H7 (cell line): ENCODE measurements at regions not wholly inside any gene's neighbourhood (a gene's known extent, or its start where the extent isn't known, plus 50 kb on each side); places are given as distances from the start of the nearest gene placed in this dataset.

Experiments used
- DNase-seq: peaks from one replicate; pipeline ENCODE4 v3.0.0; 2012
- H3K27me3 ChIP-seq: 2 replicates; pipeline ENCODE4 v1.6.0; 2011; ENCODE audit warnings: mild to moderate bottlenecking, low read length; ENCODE audit not compliant: control insufficient read depth, insufficient read depth
- H3K36me3 ChIP-seq: replicated peaks from 2 replicates; pipeline ENCODE4 v1.5.1; 2011; ENCODE audit warnings: low read length; ENCODE audit not compliant: control insufficient read depth, insufficient read depth
- H3K4me3 ChIP-seq: 2 replicates; pipeline ENCODE4 v1.5.1; 2011; ENCODE audit warnings: low read depth, mild to moderate bottlenecking, control low read depth, low read length, moderate library complexity; ENCODE audit not compliant: insufficient read depth

DNA sequence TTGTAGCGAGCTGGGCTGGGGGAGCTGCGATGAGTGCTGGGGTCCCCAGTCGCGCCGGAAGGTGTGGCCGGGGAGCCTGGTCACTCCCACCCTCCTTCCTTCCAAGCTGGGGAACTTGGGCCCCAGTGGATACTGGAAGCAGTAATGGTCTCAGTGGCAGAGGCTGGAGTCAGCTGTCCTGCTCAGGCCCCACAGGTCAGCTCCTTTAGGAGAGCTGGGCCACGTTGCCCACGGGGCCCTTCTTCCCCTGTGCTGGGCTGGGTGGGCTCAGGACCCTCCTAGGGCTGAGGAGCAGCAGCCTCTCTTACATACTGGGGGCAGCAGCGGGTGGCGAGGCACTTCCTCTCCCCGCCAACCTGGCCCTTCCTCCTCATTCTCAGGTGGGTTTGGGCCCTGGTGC is 200.6 kb upstream of the MKI67 start:
- Histone ChIP-seq H3K27me3 (no peaks in the 10 kb centered on the region), H3K36me3 (no peaks in the 10 kb centered on the region), H3K4me3 (no peak overlapping the region)
- no peak for DNase-seq

GRCh38 chr10:128336401-128336800 is 210.2 kb upstream of the MKI67 start:
- no peaks in the 10 kb centered on the region for H3K36me3 ChIP-seq
- no peaks in the 10 kb centered on the region for H3K27me3 ChIP-seq
- DNase-seq: no peak
- no peak overlapping the region for H3K4me3 ChIP-seq

- DNase-seq: no peak
- Histone ChIP-seq H3K27me3 (no peaks in the 10 kb centered on the region), H3K4me3 (no peak overlapping the region)
Observed at GRCh38 chr10:128337860-128338378, 211.7 kb upstream of the MKI67 start.

GRCh38 chr10:128338951-128339350 is 212.7 kb upstream of the MKI67 start:
- no peak for DNase-seq

More at GRCh38 chr10:128337860-128338378, 211.7 kb upstream of the MKI67 start:
- H3K36me3 ChIP-seq: no peaks in the 10 kb centered on the region

DNA sequence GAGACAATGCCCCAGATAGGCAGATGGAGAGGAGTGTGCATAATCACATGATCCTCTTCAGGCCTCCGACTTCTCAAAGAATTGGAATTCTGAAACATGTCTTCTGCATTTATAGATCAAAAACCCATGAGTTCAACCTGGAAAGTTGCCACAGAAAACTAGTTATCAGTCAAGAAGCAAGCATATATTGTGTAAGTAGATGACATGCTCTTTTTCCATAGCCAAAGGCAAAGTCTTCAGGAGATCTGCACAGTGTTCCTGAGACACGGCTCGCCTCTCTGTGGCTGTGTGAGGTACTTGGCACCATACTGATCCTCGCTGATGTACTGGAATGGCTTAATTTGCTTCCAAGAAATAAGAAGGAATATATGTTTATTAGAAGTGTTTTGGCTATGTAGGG is 213.5 kb upstream of the MKI67 start:
- Histone ChIP-seq H3K36me3 (no peaks in the 10 kb centered on the region), H3K27me3 (no peaks in the 10 kb centered on the region), H3K4me3 (no peak overlapping the region)
- no peak for DNase-seq

More at GRCh38 chr10:128338951-128339350, 212.7 kb upstream of the MKI67 start:
- Histone ChIP-seq H3K27me3 (no peaks in the 10 kb centered on the region), H3K36me3 (no peaks in the 10 kb centered on the region), H3K4me3 (no peak overlapping the region)

- no peak for DNase-seq
- no peak overlapping the region for H3K4me3 ChIP-seq
- no peaks in the 10 kb centered on the region for H3K27me3 ChIP-seq
Observed at GRCh38 chr10:128345353-128345752, 219.1 kb upstream of the MKI67 start.

DNA sequence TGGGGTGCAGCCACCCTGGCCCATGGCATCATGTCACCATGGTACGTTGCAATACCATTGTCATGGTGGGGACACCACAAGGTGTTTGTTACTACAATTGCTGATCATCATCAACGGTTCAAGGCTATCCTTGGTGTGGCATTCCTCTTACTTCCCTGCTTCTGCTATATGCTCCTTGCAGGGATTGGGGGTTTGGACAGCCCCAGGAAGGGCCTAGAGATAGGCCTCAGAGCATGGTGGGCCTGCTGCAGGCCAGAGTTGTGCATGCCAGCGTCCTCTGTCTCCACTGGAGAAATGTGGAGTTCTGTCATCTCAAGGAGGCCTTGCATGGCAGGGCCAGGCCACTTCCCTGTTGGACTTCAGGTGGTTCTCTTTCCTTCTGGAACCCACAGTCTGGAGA is 234.6 kb upstream of the MKI67 start:
- no peaks in the 10 kb centered on the region for H3K36me3 ChIP-seq
- H3K4me3 ChIP-seq: no peak overlapping the region
- no peaks in the 10 kb centered on the region for H3K27me3 ChIP-seq
- no peak for DNase-seq

More at GRCh38 chr10:128345353-128345752, 219.1 kb upstream of the MKI67 start:
- H3K36me3 ChIP-seq: no peaks in the 10 kb centered on the region

DNA sequence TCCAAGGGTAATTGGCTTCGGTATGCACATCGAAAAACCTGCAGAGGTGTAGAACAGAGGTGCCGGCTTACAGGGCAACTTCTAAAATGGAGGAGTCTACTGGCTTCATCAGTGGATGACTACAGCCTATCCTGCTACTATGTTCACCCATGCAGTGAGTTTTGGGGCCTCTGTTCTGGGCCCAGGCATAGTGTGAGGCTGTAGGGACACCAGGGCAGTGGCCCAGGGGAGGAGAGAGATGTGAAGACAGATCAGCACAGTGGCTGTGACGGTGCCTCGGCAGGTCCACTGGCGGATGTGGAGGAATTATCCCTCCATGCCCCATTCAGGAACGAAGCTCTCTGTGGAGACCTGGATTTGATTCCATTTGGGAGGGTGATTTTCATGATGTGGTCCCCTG is 235.3 kb upstream of the MKI67 start:
- Histone ChIP-seq H3K27me3 (no peaks in the 10 kb centered on the region), H3K36me3 (no peaks in the 10 kb centered on the region), H3K4me3 (no peak overlapping the region)
- no peak for DNase-seq

GRCh38 chr10:128362514-128362913 is 236.3 kb upstream of the MKI67 start:
- H3K36me3 ChIP-seq: no peaks in the 10 kb centered on the region
- H3K27me3 ChIP-seq: no peaks in the 10 kb centered on the region
- H3K4me3 ChIP-seq: no peak overlapping the region
- DNase-seq: no peak

- H3K27me3 ChIP-seq: no peaks in the 10 kb centered on the region
- H3K36me3 ChIP-seq: no peaks in the 10 kb centered on the region
- DNase-seq: no peak
- H3K4me3 ChIP-seq: no peak overlapping the region
Observed at GRCh38 chr10:128364631-128365030, 238.4 kb upstream of the MKI67 start.

DNA sequence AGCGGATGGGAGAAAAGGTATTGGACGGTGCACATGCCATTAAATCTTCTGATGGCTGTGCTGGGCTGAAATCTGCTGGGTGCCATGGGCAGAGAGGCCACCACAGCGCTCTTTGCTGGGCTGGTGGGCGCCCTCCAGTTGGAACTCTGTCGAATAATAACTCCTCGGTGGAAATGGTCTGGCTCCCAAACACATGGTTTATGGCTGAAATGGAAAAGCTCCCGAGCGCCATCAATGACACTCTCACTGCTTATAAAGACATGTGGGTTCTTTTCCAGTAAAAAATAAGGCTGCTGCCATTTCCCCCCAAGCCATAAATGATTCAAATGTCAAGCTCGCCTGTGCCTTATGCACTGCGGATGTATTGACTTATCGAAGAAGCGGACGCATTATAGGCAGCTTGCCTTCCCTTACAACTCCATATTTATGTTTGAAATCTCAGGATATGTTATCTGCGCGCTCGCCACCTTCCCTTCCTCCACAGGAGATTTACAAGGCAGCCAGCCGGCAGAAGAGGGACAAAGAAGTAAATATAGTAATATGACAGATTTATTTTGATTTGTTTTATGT is 239.0 kb upstream of the MKI67 start:
- DNase-seq: no peak
- Histone ChIP-seq H3K27me3 (no peaks in the 10 kb centered on the region), H3K36me3 (no peaks in the 10 kb centered on the region), H3K4me3 (no peak overlapping the region)

- DNase-seq: no peak
Observed at GRCh38 chr10:128367807-128368206, 241.6 kb upstream of the MKI67 start.

GRCh38 chr10:128369101-128369650 is 243.0 kb upstream of the MKI67 start:
- Histone ChIP-seq H3K27me3 (no peaks in the 10 kb centered on the region), H3K4me3 (no peak overlapping the region), H3K36me3 (no peaks in the 10 kb centered on the region)
- no peak for DNase-seq

More at GRCh38 chr10:128367807-128368206, 241.6 kb upstream of the MKI67 start:
- no peaks in the 10 kb centered on the region for H3K36me3 ChIP-seq
- no peak overlapping the region for H3K4me3 ChIP-seq
- no peaks in the 10 kb centered on the region for H3K27me3 ChIP-seq

DNA sequence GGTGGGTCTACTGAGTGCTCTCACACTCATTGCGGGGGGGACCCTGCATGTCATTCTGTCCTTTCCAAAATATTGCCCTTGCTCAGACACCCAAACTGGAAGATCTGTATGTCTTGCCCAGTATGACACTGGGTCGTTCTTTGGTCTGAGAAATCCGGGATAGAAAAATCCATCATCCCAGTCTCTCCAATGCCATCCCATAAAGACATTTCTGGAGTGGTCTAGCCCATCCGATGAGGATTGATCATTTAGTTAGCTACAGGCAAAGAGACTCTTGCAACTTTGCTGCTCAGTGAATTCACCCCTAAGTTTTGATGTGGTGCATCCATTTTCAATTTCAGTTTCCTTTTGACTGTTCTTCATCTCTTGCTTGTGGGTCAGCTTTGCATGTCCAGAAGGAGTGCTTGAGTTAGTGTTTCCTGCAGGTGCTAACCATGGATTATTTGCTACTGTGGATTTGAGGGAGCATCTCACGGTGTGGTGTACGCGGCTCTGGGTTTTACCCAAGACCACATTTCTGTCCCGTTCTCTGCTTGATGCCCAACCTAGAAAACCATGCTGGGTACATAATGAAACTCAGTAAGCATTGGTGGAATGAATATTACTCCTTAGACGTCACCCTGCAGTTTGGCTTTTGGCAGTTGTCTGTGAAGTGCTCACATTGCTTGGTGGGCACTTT is 247.0 kb upstream of the MKI67 start:
- no peaks in the 10 kb centered on the region for H3K36me3 ChIP-seq
- H3K27me3 ChIP-seq: no peaks in the 10 kb centered on the region
- no peak for DNase-seq
- no peak overlapping the region for H3K4me3 ChIP-seq

GRCh38 chr10:128373831-128374230 is 247.6 kb upstream of the MKI67 start:
- Histone ChIP-seq H3K36me3 (no peaks in the 10 kb centered on the region), H3K4me3 (no peak overlapping the region), H3K27me3 (no peaks in the 10 kb centered on the region)
- DNase-seq: no peak
